ENCODE measurements at regions not wholly inside any gene's neighbourhood (a gene's known extent, or its start where the extent isn't known, plus 50 kb on each side); places are given as distances from the start of the nearest gene placed in this dataset.

- no peak overlapping the region for H2BK120ac ChIP-seq (replicated peaks; ENCODE audit: low read depth, low read length)
- H2BK12ac ChIP-seq (ENCODE audit: low read depth, low read length) = no peak overlapping the region
- DNase-seq (ENCODE audit: low read depth in 1 of 2, low spot score in 2 of 2) = no peak
- no peak overlapping the region for H2AFZ ChIP-seq (ENCODE audit: low read length)
- no peak overlapping the region for H3K9ac ChIP-seq (replicated peaks in 1 of 4; ENCODE audit: extremely low read depth in 1 of 4, low read depth in 3 of 4, low read length in 3 of 4)
- H4K5ac ChIP-seq (ENCODE audit: insufficient read length, low read depth, low read length) = no peak overlapping the region
- H2BK5ac ChIP-seq (ENCODE audit: low read depth, low read length) = no peak overlapping the region
- no peaks in the 10 kb centered on the region for H3K79me1 ChIP-seq (ENCODE audit: low read depth, low read length)
- no peak for TF ChIP-seq HDAC6 (IDR thresholded peaks at IDR 0.05; ENCODE audit: low read depth, low read length)
- no peak for TF ChIP-seq HDAC2 (IDR thresholded peaks at IDR 0.05; ENCODE audit: borderline replicate concordance in 1 of 2, low read depth in 2 of 2, low read length in 2 of 2)
- no peak for TF ChIP-seq TEAD4 (IDR thresholded peaks at IDR 0.05; ENCODE audit: low read depth, low read length)
- TF ChIP-seq TBP (IDR thresholded peaks at IDR 0.05; ENCODE audit: low read depth, low read length) = no peak
- TF ChIP-seq CHD2 (IDR thresholded peaks at IDR 0.05; ENCODE audit: low read length) = no peak
- no peak for TF ChIP-seq SAP30 (IDR thresholded peaks at IDR 0.05; ENCODE audit: insufficient read depth, insufficient replicate concordance, low read length)
- H3K4me2 ChIP-seq (ENCODE audit: insufficient read depth in 1 of 2, low read depth in 2 of 2, low read length in 2 of 2) = no peak overlapping the region
- H3K23me2 ChIP-seq (ENCODE audit: low read depth, low read length) = no peaks in the 10 kb centered on the region
- no peaks in the 10 kb centered on the region for H3K9me3 ChIP-seq (ENCODE audit: insufficient read depth in 2 of 2, low read depth in 1 of 2, low read length in 1 of 2)
- no peak for FAIRE-seq
- H3K27me3 ChIP-seq (replicated peaks in 1 of 4; ENCODE audit: control insufficient read depth in 3 of 4, extremely low read depth in 1 of 4, insufficient read depth in 3 of 4, low read length in 3 of 4) = no peaks in the 10 kb centered on the region
- ChIA-PET CTCF (ENCODE audit: partially characterized antibody) (interaction anchor here (0.6 to 1.7 kb wide), 3 partner anchors 18 to 200 kb away, joined by 3 read pairs; no protein-coding TSS in a partner anchor), POLR2A (ENCODE audit: partially characterized antibody) (no interaction called here)
- no peak overlapping the region for H2AK5ac ChIP-seq (ENCODE audit: low read depth, low read length)
- no peaks in the 10 kb centered on the region for H3K79me2 ChIP-seq (ENCODE audit: control insufficient read depth in 1 of 2, insufficient read depth in 2 of 2, low read length in 2 of 2)
- no peak overlapping the region for H3K18ac ChIP-seq (ENCODE audit: extremely low read depth, low read length)
- H3K14ac ChIP-seq (ENCODE audit: insufficient read length) = no peak overlapping the region
- H3K36me3 ChIP-seq (ENCODE audit: control insufficient read depth in 2 of 4, insufficient read depth in 4 of 4, low read length in 3 of 4) = no peaks in the 10 kb centered on the region
- H3K23ac ChIP-seq (ENCODE audit: insufficient read length) = no peak overlapping the region
- no peak overlapping the region for H2BK15ac ChIP-seq (ENCODE audit: low read length)
- no peaks in the 10 kb centered on the region for H4K20me1 ChIP-seq (replicated peaks in 1 of 2; ENCODE audit: control insufficient read depth in 1 of 2, insufficient read depth in 2 of 2, low read length in 2 of 2)
- H3K56ac ChIP-seq (replicated peaks; ENCODE audit: insufficient read length, low read depth, low read length) = no peak overlapping the region
- no peak overlapping the region for H3K4ac ChIP-seq (replicated peaks; ENCODE audit: insufficient read length, low read depth, low read length)
- no peak overlapping the region for H3K4me3 ChIP-seq (ENCODE audit: extremely low read depth in 1 of 4, insufficient read depth in 2 of 4, low read depth in 3 of 4, low read length in 4 of 4)
- WGBS, 2 experiments (ENCODE audit: extremely low coverage in 1 of 2, insufficient coverage in 1 of 2, insufficient read length in 1 of 2, insufficient replicate concordance in 2 of 2, low coverage in 1 of 2, low lambda C conversion rate in 2 of 2, missing lambda C conversion rate in 1 of 2) = 82% methylated on average over 5 of the region's 5 CpGs; no CpG with 5 or more reads in 1 of the 2 experiments
- H2BK20ac ChIP-seq (ENCODE audit: low read length) = no peak overlapping the region
- H3K27ac ChIP-seq (ENCODE audit: low read depth, low read length) = no peak overlapping the region
- H4K8ac ChIP-seq (ENCODE audit: extremely low read depth, insufficient read depth, low read length) = no peak overlapping the region
- H3K4me1 ChIP-seq (replicated peaks in 1 of 4; ENCODE audit: control insufficient read depth in 3 of 4, insufficient read depth in 4 of 4, low read length in 3 of 4) = no peaks in the 10 kb centered on the region
- H4K91ac ChIP-seq (replicated peaks; ENCODE audit: insufficient read length, low read length) = no peak overlapping the region
These were observed 77.2 kb upstream of the CD44 start for GRCh38 chr11:35061516-35062440.
